PC-9 (cell line): ENCODE measurements at regions not wholly inside any gene's neighbourhood (a gene's known extent, or its start where the extent isn't known, plus 50 kb on each side); places are given as distances from the start of the nearest gene placed in this dataset.

Source experiments
- BruUV-seq: library from RNA; stranded (reverse); fragments of 400-500 nt; replicated peaks from 2 replicates; lab custom pipeline; 2021; lab: Mats Ljungman, UMichigan
- CTCF ChIA-PET: fragments of 300-600 bp; sonication (Branson Sonifier 250); formaldehyde crosslinking; loops from one replicate; lab custom pipeline; 2022; ENCODE audit warnings: antibody characterized with exemption; lab: Charles Lee
- POLR2A ChIA-PET: fragments of 300-600 bp; sonication (Branson Sonifier 250); formaldehyde crosslinking; loops from one replicate; lab custom pipeline; 2022; ENCODE audit warnings: antibody characterized with exemption; ENCODE audit not compliant: unreplicated experiment; lab: Charles Lee
- DNase-seq, 2 experiments: peaks; one replicate each; pipeline versions ENCODE4 v3.0.0 to v3.0.0-alpha.2; 2015 to 2022; ENCODE audit warnings: mixed read lengths in 1 of 2
- H2AFZ ChIP-seq: fragments of 200-600 bp; sonication (generic); 2 replicates; pipeline ENCODE4 v1.8.1; 2017; ENCODE audit warnings: antibody characterized with exemption
- H3F3A ChIP-seq: fragments of 200-600 bp; sonication (generic); 2 replicates; pipeline ENCODE4 v1.8.1; 2017; ENCODE audit warnings: antibody characterized with exemption, mild to moderate bottlenecking, low read depth; ENCODE audit not compliant: insufficient read depth
- H3K27ac ChIP-seq: fragments of 200-600 bp; sonication (generic); 2 replicates; pipeline ENCODE4 v1.6.1; 2016; ENCODE audit warnings: mixed run types
- H3K27me3 ChIP-seq: fragments of 200-600 bp; sonication (generic); 2 replicates; pipeline ENCODE4 v1.6.1; 2016; ENCODE audit warnings: low read depth, mixed run types; ENCODE audit not compliant: insufficient read depth
- H3K36me3 ChIP-seq: fragments of 200-600 bp; sonication (generic); 2 replicates; pipeline ENCODE4 v1.6.1; 2016; ENCODE audit warnings: low read depth, mixed run types
- H3K4me1 ChIP-seq: fragments of 200-600 bp; sonication (generic); replicated peaks from 2 replicates; pipeline ENCODE4 v1.6.1; 2016; ENCODE audit warnings: mixed run types; ENCODE audit not compliant: insufficient read depth
- H3K4me2 ChIP-seq: fragments of 200-600 bp; sonication (generic); 2 replicates; pipeline ENCODE4 v1.6.1; 2017; ENCODE audit warnings: mixed run types
- H3K4me3 ChIP-seq: fragments of 200-600 bp; sonication (generic); 2 replicates; pipeline ENCODE4 v1.6.1; 2016; ENCODE audit warnings: mixed run types
- H3K79me2 ChIP-seq: fragments of 200-600 bp; sonication (generic); 2 replicates; pipeline ENCODE4 v1.6.1; 2017; ENCODE audit warnings: low read depth, mixed run types
- H3K9me2 ChIP-seq: fragments of 200-600 bp; sonication (generic); 2 replicates; pipeline ENCODE4 v1.8.1; 2017; ENCODE audit warnings: mild to moderate bottlenecking; ENCODE audit not compliant: insufficient read depth
- H3K9me3 ChIP-seq: fragments of 200-600 bp; sonication (generic); 2 replicates; pipeline ENCODE4 v1.8.1; 2016; ENCODE audit warnings: low read depth; ENCODE audit not compliant: insufficient read depth
- H4K20me1 ChIP-seq: fragments of 200-600 bp; sonication (generic); 2 replicates; pipeline ENCODE4 v1.8.1; 2017; ENCODE audit not compliant: insufficient read depth
- CTCF ChIP-seq: fragments of 200-600 bp; sonication (generic); conservative IDR thresholded peaks from 2 replicates; pipeline ENCODE4 v1.6.1; 2017; ENCODE audit warnings: mixed run types, antibody characterized with exemption, mild to moderate bottlenecking, moderate library complexity
- EZH2 ChIP-seq: fragments of 200-600 bp; sonication (generic); IDR thresholded peaks from 2 replicates; pipeline ENCODE4 v1.8.0; 2017; ENCODE audit warnings: antibody characterized with exemption, low read depth
- intact Hi-C: fragments of 100-400 bp; cut with micrococcal nuclease; formaldehyde crosslinking; loops from one replicate; pipeline ENCODE4 v1.10.0; 2022; ENCODE audit not compliant: unreplicated experiment

DNA sequence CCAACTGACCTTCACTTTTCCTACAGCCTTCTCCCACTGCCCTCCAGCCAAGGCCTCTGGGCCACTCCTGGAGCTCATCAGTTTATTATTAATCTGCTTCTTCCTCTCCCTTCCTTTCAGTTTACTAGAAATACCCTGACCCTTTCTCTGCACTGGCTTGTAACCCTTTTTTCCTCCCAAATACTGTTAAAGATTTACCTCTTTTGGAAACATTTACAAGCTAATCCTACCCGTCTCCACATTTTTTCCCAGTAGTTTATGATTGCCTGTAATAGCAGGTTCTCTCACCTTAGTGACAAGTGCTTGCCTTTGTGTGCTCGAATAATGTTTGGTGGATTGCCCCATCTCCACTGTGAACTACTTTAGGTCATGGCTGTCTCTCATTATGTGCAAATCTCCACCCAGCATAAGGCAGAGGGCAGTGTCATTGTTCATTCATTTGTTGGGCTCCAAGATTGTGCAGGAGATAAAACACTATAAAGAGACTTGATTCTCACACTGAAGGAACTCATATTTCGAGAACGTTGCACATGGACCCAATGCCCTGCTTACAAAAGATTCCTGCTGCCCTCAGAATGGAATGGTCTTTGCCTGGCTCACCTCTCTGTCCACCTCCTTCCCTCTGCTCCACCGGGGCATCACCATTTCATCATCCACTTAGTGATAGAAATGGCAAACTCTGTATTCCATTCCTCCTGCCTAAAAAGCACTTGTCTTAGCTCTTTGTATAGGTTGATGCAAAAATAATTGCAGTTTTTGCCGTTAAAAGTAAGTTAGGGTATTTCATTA lies 491.1 kb downstream of the UTRN start:
- H4K20me1 ChIP-seq: no peaks in the 10 kb centered on the region
- H3K4me1 ChIP-seq: no peaks in the 10 kb centered on the region
- no peak overlapping the region for H3K4me3 ChIP-seq
- H3K79me2 ChIP-seq: no peaks in the 10 kb centered on the region
- intact Hi-C loops: no loop called here
- H2AFZ ChIP-seq: no peak overlapping the region
- ChIA-PET CTCF (no interaction called here), POLR2A (no interaction called here)
- no peaks in the 10 kb centered on the region for H3K27me3 ChIP-seq
- H3F3A ChIP-seq: no peaks in the 10 kb centered on the region
- H3K9me3 ChIP-seq: no peaks in the 10 kb centered on the region
- BruUV-seq: no TSS peak
- no peak for DNase-seq
- peaks cover 9% of the 10 kb centered on the region; the same call in 1 of the 2 replicates for H3K36me3 ChIP-seq
- TF ChIP-seq CTCF (no peak), EZH2 (no peak)
- H3K27ac ChIP-seq: no peak overlapping the region
- H3K9me2 ChIP-seq: no peaks in the 10 kb centered on the region
- no peak overlapping the region for H3K4me2 ChIP-seq

DNA sequence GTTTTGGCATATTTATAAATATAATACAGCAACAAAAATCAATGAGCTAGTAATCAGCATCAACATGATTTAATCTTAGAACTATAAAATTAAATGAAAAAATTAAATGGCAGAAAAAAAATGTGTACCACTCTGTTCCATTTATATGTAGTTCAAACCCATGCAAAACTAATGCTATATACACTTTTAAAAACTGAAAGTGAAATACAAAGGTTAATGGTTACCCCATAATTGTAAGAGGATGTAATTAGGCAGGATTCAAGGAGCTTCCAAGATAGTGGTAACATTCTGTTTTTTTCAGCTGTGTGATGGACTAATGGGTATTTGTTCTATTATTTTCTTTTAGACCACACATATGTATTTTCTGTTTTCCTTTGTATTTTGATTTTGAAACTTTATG lies 492.1 kb downstream of the UTRN start:
- Histone ChIP-seq H3K4me1 (no peaks in the 10 kb centered on the region), H3K4me2 (no peak overlapping the region), H3K27ac (no peak overlapping the region), H3K9me3 (no peaks in the 10 kb centered on the region), H3K27me3 (no peaks in the 10 kb centered on the region), H3K79me2 (no peaks in the 10 kb centered on the region), H3K36me3 (peaks cover 15% of the 10 kb centered on the region; the same call in 1 of the 2 replicates), H2AFZ (no peak overlapping the region), H3F3A (no peaks in the 10 kb centered on the region), H3K9me2 (no peaks in the 10 kb centered on the region), H3K4me3 (no peak overlapping the region), H4K20me1 (no peaks in the 10 kb centered on the region)
- intact Hi-C loops: no loop called here
- CTCF ChIA-PET: no interaction called here
- no TSS peak for BruUV-seq
- TF ChIP-seq CTCF (no peak), EZH2 (no peak)
- no peak for DNase-seq
- POLR2A ChIA-PET: no interaction called here

DNA sequence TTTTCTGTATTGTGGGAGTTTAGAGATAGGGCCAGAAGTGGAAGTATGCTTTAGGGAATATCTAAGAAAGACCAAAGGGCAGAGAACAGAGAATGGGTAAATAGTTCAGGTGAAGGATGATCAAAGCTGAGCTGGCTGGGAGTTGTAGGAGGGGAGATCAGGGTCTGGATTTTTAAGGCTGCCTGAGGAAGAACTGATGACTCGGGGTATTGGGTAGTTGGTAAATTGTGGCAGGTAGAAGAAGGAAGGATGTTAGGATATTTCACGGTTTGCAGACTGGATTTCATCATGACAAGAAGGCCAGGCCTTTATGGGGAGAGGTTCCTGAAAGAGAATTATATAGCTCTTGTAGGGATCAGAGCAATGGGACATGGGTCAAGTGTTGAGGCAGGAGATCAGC lies 492.9 kb downstream of the UTRN start:
- CTCF ChIA-PET: no interaction called here
- H3K4me2 ChIP-seq: no peak overlapping the region

More for the DNA sequence above, 492.9 kb downstream of the UTRN start:
- POLR2A ChIA-PET: no interaction called here
- Histone ChIP-seq H3K9me3 (no peaks in the 10 kb centered on the region), H3K4me1 (no peaks in the 10 kb centered on the region), H2AFZ (no peak overlapping the region), H3F3A (no peaks in the 10 kb centered on the region), H3K4me3 (no peak overlapping the region), H3K79me2 (no peaks in the 10 kb centered on the region), H4K20me1 (no peaks in the 10 kb centered on the region), H3K27ac (no peak overlapping the region), H3K27me3 (no peaks in the 10 kb centered on the region), H3K36me3 (peaks cover 15% of the 10 kb centered on the region; the same call in 1 of the 2 replicates), H3K9me2 (no peaks in the 10 kb centered on the region)
- TF ChIP-seq CTCF (no peak), EZH2 (no peak)
- BruUV-seq: no TSS peak
- no peak for DNase-seq
- intact Hi-C loops: no loop called here
